ENCODE measurements at regions not wholly inside any gene's neighbourhood (a gene's known extent, or its start where the extent isn't known, plus 50 kb on each side); places are given as distances from the start of the nearest gene placed in this dataset.

DNA sequence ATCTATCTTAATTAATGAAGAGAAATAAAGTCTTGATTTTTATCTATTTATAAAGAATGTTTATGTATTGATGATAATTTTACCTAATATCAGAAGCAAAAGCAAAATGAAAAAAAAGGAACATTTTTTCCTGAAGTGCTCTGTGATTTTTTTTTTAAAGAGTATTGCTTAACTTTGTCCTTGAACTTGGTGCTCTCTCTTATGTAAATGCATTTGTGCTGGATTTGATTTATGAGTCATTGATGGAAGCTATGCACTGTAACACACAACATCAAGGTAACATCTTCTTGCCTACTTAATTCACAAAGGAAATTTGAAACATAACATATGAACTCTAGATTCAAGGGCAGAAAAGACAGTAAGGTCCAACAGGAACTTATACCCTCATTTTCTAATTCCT, 312.9 kb upstream of the CDH19 start:
- POLR2A ChIA-PET, result no interaction called here
- no peak for ATAC-seq
- H3K27ac ChIP-seq (ENCODE audit: low read depth, low read length), result no peak overlapping the region
- DNase-seq (ENCODE audit: low read depth, low spot score), result no peak
- H3K36me3 ChIP-seq (ENCODE audit: control insufficient read depth in 1 of 2, insufficient read depth in 2 of 2, low read length in 2 of 2), result no peaks in the 10 kb centered on the region
- TF ChIP-seq EZH2 (IDR thresholded peaks at IDR 0.05), result no peak
- H3K9me3 ChIP-seq (ENCODE audit: control insufficient read depth in 1 of 2, insufficient read depth in 1 of 2, low read depth in 1 of 2, low read length in 2 of 2), result peaks cover 11 to 24% of the 10 kb centered on the region in 2 experiments
- no peak overlapping the region for H3K4me2 ChIP-seq (ENCODE audit: low read length)
- H3K9ac ChIP-seq (ENCODE audit: low read length), result no peak overlapping the region
- no peaks in the 10 kb centered on the region for H3K79me2 ChIP-seq (ENCODE audit: insufficient read depth, low read length)
- no TSS peak for BruUV-seq (replicated peaks)
- H4K20me1 ChIP-seq (ENCODE audit: insufficient read depth), result no peaks in the 10 kb centered on the region
- H3K4me3 ChIP-seq (replicated peaks in 1 of 2; ENCODE audit: low read depth in 1 of 2, low read length in 2 of 2), result no peak overlapping the region
- no peaks in the 10 kb centered on the region for H3K9me2 ChIP-seq (ENCODE audit: insufficient read depth)
- H2AFZ ChIP-seq (ENCODE audit: low read depth, low read length, poor library complexity, severe bottlenecking), result no peak overlapping the region
- no peaks in the 10 kb centered on the region for H3K4me1 ChIP-seq (ENCODE audit: control insufficient read depth in 1 of 2, insufficient read depth in 2 of 2, low read length in 2 of 2)
- intact Hi-C loops (cut with micrococcal nuclease), result no loop called here
- RAD21 ChIA-PET (ENCODE audit: low non-redundant PET in 1 of 2, low total read pairs in 2 of 2, uncharacterized antibody in 2 of 2, unreplicated experiment in 2 of 2), result no interaction called here
- CTCF ChIA-PET, result no interaction called here
- no peaks in the 10 kb centered on the region for H3K27me3 ChIP-seq (ENCODE audit: insufficient read depth, low read length)

DNA sequence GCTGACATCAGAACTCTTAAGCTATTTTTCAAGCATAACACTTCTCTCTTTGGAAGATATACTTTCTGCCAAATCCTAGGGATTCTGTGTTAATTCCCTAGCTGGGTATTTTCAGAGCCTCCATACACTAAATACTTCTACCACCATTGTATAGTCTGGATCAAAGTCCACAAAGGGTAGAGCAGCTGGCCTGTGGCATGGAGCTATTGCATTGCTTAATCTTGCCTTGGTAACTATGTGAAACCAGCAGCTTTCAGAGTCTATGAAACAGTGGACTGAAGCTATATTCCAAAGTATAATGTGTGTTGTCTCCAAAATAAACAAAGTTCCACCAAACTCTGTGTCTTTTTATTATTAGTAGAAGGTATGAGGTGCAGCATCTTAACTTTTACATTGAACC, 296.9 kb upstream of the CDH19 start:
- POLR2A ChIA-PET, result no interaction called here
- no peak overlapping the region for H3K27ac ChIP-seq (ENCODE audit: low read depth, low read length)
- H2AFZ ChIP-seq (ENCODE audit: low read depth, low read length, poor library complexity, severe bottlenecking), result no peak overlapping the region
- CTCF ChIA-PET, result no interaction called here
- H3K9ac ChIP-seq (ENCODE audit: low read length), result no peak overlapping the region
- no peaks in the 10 kb centered on the region for H3K9me2 ChIP-seq (ENCODE audit: insufficient read depth)
- DNase-seq (ENCODE audit: low read depth, low spot score), result no peak
- TF ChIP-seq FOSL1 (IDR thresholded peaks at IDR 0.05; ENCODE audit: low read depth) (no peak), ELF1 (IDR thresholded peaks at IDR 0.05; ENCODE audit: borderline replicate concordance, low read depth) (no peak)
- H3K4me1 ChIP-seq (ENCODE audit: control insufficient read depth in 1 of 2, insufficient read depth in 2 of 2, low read length in 2 of 2), result no peaks in the 10 kb centered on the region
- no peaks in the 10 kb centered on the region for H3K36me3 ChIP-seq (ENCODE audit: control insufficient read depth in 1 of 2, insufficient read depth in 2 of 2, low read length in 2 of 2)
- BruUV-seq (replicated peaks), result no TSS peak
- no peak overlapping the region for H3K4me2 ChIP-seq (ENCODE audit: low read length)
- no peak overlapping the region for H3K4me3 ChIP-seq (replicated peaks in 1 of 2; ENCODE audit: low read depth in 1 of 2, low read length in 2 of 2)
- H3K27me3 ChIP-seq (ENCODE audit: insufficient read depth, low read length), result no peaks in the 10 kb centered on the region
- no peaks in the 10 kb centered on the region for H4K20me1 ChIP-seq (ENCODE audit: insufficient read depth)
- intact Hi-C loops (cut with micrococcal nuclease), result no loop called here
- H3K79me2 ChIP-seq (ENCODE audit: insufficient read depth, low read length), result no peaks in the 10 kb centered on the region
- H3K9me3 ChIP-seq (ENCODE audit: control insufficient read depth in 1 of 2, insufficient read depth in 1 of 2, low read depth in 1 of 2, low read length in 2 of 2), result peaks cover 16 to 28% of the 10 kb centered on the region in 2 experiments; a peak in 3 of 4 replicates
- ATAC-seq, result no peak
- RAD21 ChIA-PET (ENCODE audit: low non-redundant PET in 1 of 2, low total read pairs in 2 of 2, uncharacterized antibody in 2 of 2, unreplicated experiment in 2 of 2), result no interaction called here

DNA sequence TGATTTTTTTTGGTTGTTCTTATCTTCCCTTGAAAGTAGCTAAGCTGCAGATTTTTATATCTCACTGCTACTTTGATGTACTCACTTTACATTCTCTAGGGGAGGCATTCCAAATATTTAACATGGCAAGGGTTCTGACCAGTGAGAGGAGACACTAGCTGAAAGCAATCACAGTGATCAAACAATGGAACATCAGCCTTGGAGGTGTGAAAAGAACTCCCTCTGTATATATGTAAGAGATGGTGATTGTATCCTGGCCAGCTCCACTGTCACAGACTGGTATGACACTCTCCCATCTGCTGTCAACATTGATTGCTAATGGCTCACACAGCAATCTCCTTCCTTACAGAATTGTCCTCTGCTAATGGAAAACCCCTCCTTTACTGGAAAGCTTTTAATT, 291.7 kb upstream of the CDH19 start:
- no peak overlapping the region for H3K27ac ChIP-seq (ENCODE audit: low read depth, low read length)
- H3K9ac ChIP-seq (ENCODE audit: low read length), result no peak overlapping the region
- no peak overlapping the region for H3K4me3 ChIP-seq (replicated peaks in 1 of 2; ENCODE audit: low read depth in 1 of 2, low read length in 2 of 2)
- intact Hi-C loops (cut with micrococcal nuclease), result no loop called here
- RAD21 ChIA-PET (ENCODE audit: low non-redundant PET in 1 of 2, low total read pairs in 2 of 2, uncharacterized antibody in 2 of 2, unreplicated experiment in 2 of 2), result no interaction called here
- no peak overlapping the region for H2AFZ ChIP-seq (ENCODE audit: low read depth, low read length, poor library complexity, severe bottlenecking)
- H3K27me3 ChIP-seq (ENCODE audit: insufficient read depth, low read length), result no peaks in the 10 kb centered on the region
- H3K4me2 ChIP-seq (ENCODE audit: low read length), result no peak overlapping the region
- POLR2A ChIA-PET, result no interaction called here
- no peaks in the 10 kb centered on the region for H3K4me1 ChIP-seq (ENCODE audit: control insufficient read depth in 1 of 2, insufficient read depth in 2 of 2, low read length in 2 of 2)
- no peak for ATAC-seq
- DNase-seq (ENCODE audit: low read depth, low spot score), result no peak
- no peaks in the 10 kb centered on the region for H3K79me2 ChIP-seq (ENCODE audit: insufficient read depth, low read length)
- no peaks in the 10 kb centered on the region for H3K36me3 ChIP-seq (ENCODE audit: control insufficient read depth in 1 of 2, insufficient read depth in 2 of 2, low read length in 2 of 2)
- H3K9me2 ChIP-seq (ENCODE audit: insufficient read depth), result no peaks in the 10 kb centered on the region
- CTCF ChIA-PET, result no interaction called here
- BruUV-seq (replicated peaks), result no TSS peak
- H3K9me3 ChIP-seq (ENCODE audit: control insufficient read depth in 1 of 2, insufficient read depth in 1 of 2, low read depth in 1 of 2, low read length in 2 of 2), result peaks cover 8 to 13% of the 10 kb centered on the region in 2 experiments; a peak in 2 of 4 replicates
- H4K20me1 ChIP-seq (ENCODE audit: insufficient read depth), result no peaks in the 10 kb centered on the region
- TF ChIP-seq YY1 (IDR thresholded peaks at IDR 0.05; ENCODE audit: extremely low read depth, insufficient replicate concordance, low read depth, low read length) (no peak), EZH2 (IDR thresholded peaks at IDR 0.05) (no peak), RAD21 (IDR thresholded peaks at IDR 0.05; ENCODE audit: low read depth) (no peak), EZH2phosphoT487 (IDR thresholded peaks at IDR 0.05; ENCODE audit: borderline replicate concordance) (no peak), CBX3 (IDR thresholded peaks at IDR 0.05; ENCODE audit: low read depth) (no peak), POLR2A (IDR thresholded peaks at IDR 0.05; ENCODE audit: borderline replicate concordance, extremely low read depth, insufficient read depth, insufficient read length) (no peak), TCF7L2 (IDR thresholded peaks at IDR 0.05; ENCODE audit: borderline replicate concordance, extremely low read depth, insufficient read depth, insufficient read length) (no peak), ZNF274 (IDR thresholded peaks at IDR 0.05; ENCODE audit: low read depth, low read length) (no peak)
- TF ChIP-seq, protein P1, sequence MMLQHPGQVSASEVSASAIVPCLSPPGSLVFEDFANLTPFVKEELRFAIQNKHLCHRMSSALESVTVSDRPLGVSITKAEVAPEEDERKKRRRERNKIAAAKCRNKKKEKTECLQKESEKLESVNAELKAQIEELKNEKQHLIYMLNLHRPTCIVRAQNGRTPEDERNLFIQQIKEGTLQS (IDR thresholded peaks at IDR 0.05), result no peak
- TF ChIP-seq, protein P2, sequence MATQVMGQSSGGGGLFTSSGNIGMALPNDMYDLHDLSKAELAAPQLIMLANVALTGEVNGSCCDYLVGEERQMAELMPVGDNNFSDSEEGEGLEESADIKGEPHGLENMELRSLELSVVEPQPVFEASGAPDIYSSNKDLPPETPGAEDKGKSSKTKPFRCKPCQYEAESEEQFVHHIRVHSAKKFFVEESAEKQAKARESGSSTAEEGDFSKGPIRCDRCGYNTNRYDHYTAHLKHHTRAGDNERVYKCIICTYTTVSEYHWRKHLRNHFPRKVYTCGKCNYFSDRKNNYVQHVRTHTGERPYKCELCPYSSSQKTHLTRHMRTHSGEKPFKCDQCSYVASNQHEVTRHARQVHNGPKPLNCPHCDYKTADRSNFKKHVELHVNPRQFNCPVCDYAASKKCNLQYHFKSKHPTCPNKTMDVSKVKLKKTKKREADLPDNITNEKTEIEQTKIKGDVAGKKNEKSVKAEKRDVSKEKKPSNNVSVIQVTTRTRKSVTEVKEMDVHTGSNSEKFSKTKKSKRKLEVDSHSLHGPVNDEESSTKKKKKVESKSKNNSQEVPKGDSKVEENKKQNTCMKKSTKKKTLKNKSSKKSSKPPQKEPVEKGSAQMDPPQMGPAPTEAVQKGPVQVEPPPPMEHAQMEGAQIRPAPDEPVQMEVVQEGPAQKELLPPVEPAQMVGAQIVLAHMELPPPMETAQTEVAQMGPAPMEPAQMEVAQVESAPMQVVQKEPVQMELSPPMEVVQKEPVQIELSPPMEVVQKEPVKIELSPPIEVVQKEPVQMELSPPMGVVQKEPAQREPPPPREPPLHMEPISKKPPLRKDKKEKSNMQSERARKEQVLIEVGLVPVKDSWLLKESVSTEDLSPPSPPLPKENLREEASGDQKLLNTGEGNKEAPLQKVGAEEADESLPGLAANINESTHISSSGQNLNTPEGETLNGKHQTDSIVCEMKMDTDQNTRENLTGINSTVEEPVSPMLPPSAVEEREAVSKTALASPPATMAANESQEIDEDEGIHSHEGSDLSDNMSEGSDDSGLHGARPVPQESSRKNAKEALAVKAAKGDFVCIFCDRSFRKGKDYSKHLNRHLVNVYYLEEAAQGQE (IDR thresholded peaks at IDR 0.05; ENCODE audit: low read depth), result no peak

All from HCT116 (cell line).